HepG2 (cell line): ENCODE measurements at regions not wholly inside any gene's neighbourhood (a gene's known extent, or its start where the extent isn't known, plus 50 kb on each side); places are given as distances from the start of the nearest gene placed in this dataset.

ENCODE experiments used
- BRD4 ChIP-seq: sonication (generic); formaldehyde crosslinking; IDR thresholded peaks from 2 replicates; pipeline ENCODE4 v1.4.0; 2020; ENCODE audit warnings: missing genetic modification reagents
- CEBPG ChIP-seq: IDR thresholded peaks from 2 replicates; pipeline ENCODE4 v1.6.1; 2016
- HOXA7 ChIP-seq: sonication (generic); formaldehyde crosslinking; IDR thresholded peaks from 2 replicates; pipeline ENCODE4 v1.8.1; 2022; ENCODE audit warnings: mild to moderate bottlenecking, missing genetic modification reagents, moderate library complexity
- KDM6A ChIP-seq: IDR thresholded peaks from 2 replicates; pipeline ENCODE4 v1.6.1; 2016; ENCODE audit warnings: low read depth
- NR2F1 ChIP-seq, 2 experiments: fragments of 450-650 bp in 1 of 2; formaldehyde crosslinking in 1 of 2; IDR thresholded peaks; 2 replicates each; pipeline versions ENCODE4 v1.5.0 to v1.6.1; 2016 to 2020; ENCODE audit warnings: mild to moderate bottlenecking in 1 of 2, missing compliant biosample characterization in 1 of 2, missing genetic modification reagents in 1 of 2, moderate library complexity in 1 of 2
- NR3C1 ChIP-seq: sonication (generic); formaldehyde crosslinking; IDR thresholded peaks from 2 replicates; pipeline ENCODE4 v1.4.0; 2020; ENCODE audit warnings: missing genetic modification reagents
- PPARG ChIP-seq: conservative IDR thresholded peaks from 2 replicates; pipeline ENCODE4 v1.6.1; 2016; ENCODE audit warnings: missing biosample characterization, missing genetic modification reagents
- RARA ChIP-seq: IDR thresholded peaks from 2 replicates; pipeline ENCODE4 v1.6.1; 2016; ENCODE audit warnings: missing genetic modification reagents, missing compliant biosample characterization
- STAG1 ChIP-seq: sonication (generic); formaldehyde crosslinking; IDR thresholded peaks from 2 replicates; pipeline ENCODE4 v1.4.0; 2020; ENCODE audit warnings: missing genetic modification reagents
- TCF7L2 ChIP-seq: IDR thresholded peaks from 2 replicates; pipeline ENCODE4 v1.6.1; 2011; ENCODE audit warnings: mild to moderate bottlenecking, low read depth, low read length, moderate library complexity
- TP53 ChIP-seq: sonication (generic); formaldehyde crosslinking; conservative IDR thresholded peaks from 2 replicates; pipeline ENCODE4 v1.4.0; 2020; ENCODE audit warnings: missing genetic modification reagents
- TRAFD1 ChIP-seq: sonication (generic); formaldehyde crosslinking; IDR thresholded peaks from 2 replicates; pipeline ENCODE4 v1.5.1; 2020; ENCODE audit warnings: missing genetic modification reagents, mild to moderate bottlenecking, borderline replicate concordance
- ZEB1 ChIP-seq: IDR thresholded peaks from 2 replicates; pipeline ENCODE4 v1.6.1; 2012; ENCODE audit warnings: mild to moderate bottlenecking, low read depth, inconsistent platforms; ENCODE audit not compliant: insufficient replicate concordance
- ZHX1 ChIP-seq: sonication (generic); formaldehyde crosslinking; IDR thresholded peaks from 2 replicates; pipeline ENCODE4 v1.8.1; 2022; ENCODE audit warnings: low read depth, mild to moderate bottlenecking, missing genetic modification reagents
- ZNF136 ChIP-seq: sonication (generic); formaldehyde crosslinking; IDR thresholded peaks from 2 replicates; pipeline ENCODE4 v1.8.1; 2022; ENCODE audit warnings: low read depth, mild to moderate bottlenecking, moderate library complexity, missing genetic modification reagents
- ZNF232 ChIP-seq: sonication (generic); formaldehyde crosslinking; IDR thresholded peaks from 2 replicates; pipeline ENCODE4 v1.4.0; 2020; ENCODE audit warnings: missing genetic modification reagents, borderline replicate concordance
- ZNF234 ChIP-seq: sonication (generic); formaldehyde crosslinking; conservative IDR thresholded peaks from 2 replicates; pipeline ENCODE4 v1.5.1; 2020; ENCODE audit warnings: mild to moderate bottlenecking, missing genetic modification reagents
- ZNF274 ChIP-seq: sonication (generic); formaldehyde crosslinking; IDR thresholded peaks from 2 replicates; pipeline ENCODE4 v1.5.1; 2020; ENCODE audit warnings: mild to moderate bottlenecking, missing genetic modification reagents
- ZNF451 ChIP-seq: sonication (generic); formaldehyde crosslinking; IDR thresholded peaks from 2 replicates; pipeline ENCODE4 v1.5.0; 2020; ENCODE audit warnings: mild to moderate bottlenecking, missing genetic modification reagents
- ZNF510 ChIP-seq: sonication (generic); formaldehyde crosslinking; IDR thresholded peaks from 2 replicates; pipeline ENCODE4 v1.4.0; 2020; ENCODE audit warnings: low read depth, mild to moderate bottlenecking, missing genetic modification reagents
- ZNF512 ChIP-seq: sonication (generic); formaldehyde crosslinking; IDR thresholded peaks from 2 replicates; pipeline ENCODE4 v1.4.0; 2020; ENCODE audit warnings: mild to moderate bottlenecking, missing genetic modification reagents
- ZNF558 ChIP-seq: sonication (generic); formaldehyde crosslinking; IDR thresholded peaks from 2 replicates; pipeline ENCODE4 v1.9.0; 2022; ENCODE audit warnings: mild to moderate bottlenecking, missing genetic modification reagents, borderline replicate concordance
- ZNF598 ChIP-seq: sonication (generic); formaldehyde crosslinking; IDR thresholded peaks from 2 replicates; pipeline ENCODE4 v1.5.1; 2020; ENCODE audit warnings: mild to moderate bottlenecking, missing genetic modification reagents, borderline replicate concordance
- ZNF652 ChIP-seq: IDR thresholded peaks from 2 replicates; pipeline ENCODE4 v1.6.1; 2016; ENCODE audit warnings: low read depth, borderline replicate concordance

GRCh38 chr10:28807760-28808613 lies 130.7 kb downstream of the BAMBI start (continued):
- TF ChIP-seq ZNF510 (no peak), TP53 (CRISPR knock-in tag) (no peak), HOXA7 (CRISPR knock-in tag) (no peak), STAG1 (CRISPR knock-in tag) (no peak), ZNF598 (no peak), BRD4 (0 out of 2 replicates have a peak, but pooled peaks have one; percentile 22), ZNF558 (CRISPR knock-in tag) (no peak), ZNF652 (CRISPR knock-in tag) (no peak), ZNF232 (CRISPR knock-in tag) (no peak), TRAFD1 (CRISPR knock-in tag) (no peak), PPARG (CRISPR knock-in tag) (no peak), NR2F1 (CRISPR knock-in tag; IDR thresholded peaks at IDR 0.05) (no peak), ZHX1 (CRISPR knock-in tag) (no peak), TCF7L2 (no peak), CEBPG (CRISPR knock-in tag) (peak; percentile 38; the same call in 1 of the 2 replicates), KDM6A (CRISPR knock-in tag) (no peak), NR3C1 (no peak), ZNF136 (no peak), ZEB1 (no peak), ZNF512 (0 out of 2 replicates have a peak, but pooled peaks have one; percentile 25), RARA (no peak), ZNF234 (CRISPR knock-in tag) (no peak), ZNF274 (CRISPR knock-in tag) (no peak), ZNF451 (no peak)
